NCI-H2171 treated with DMSO at 0.1 percent for 48 hours (cell line): ENCODE measurements at regions not wholly inside any gene's neighbourhood (a gene's known extent, or its start where the extent isn't known, plus 50 kb on each side); places are given as distances from the start of the nearest gene placed in this dataset.
A peak's percentile ranks its signal among the peaks of the same experiment; 100 is the strongest.

ENCODE experiments used
- DNase-seq: peaks from one replicate; lab custom pipeline; 2025; lab: John Stamatoyannopoulos, UW

- DNase-seq, result no peak
These were observed 246.4 kb downstream of the ACTL7B start for GRCh38 chr9:108609227-108609896.

- DNase-seq, result no peak
These were observed 248.2 kb downstream of the ACTL7B start for GRCh38 chr9:108607607-108608006.

DNA sequence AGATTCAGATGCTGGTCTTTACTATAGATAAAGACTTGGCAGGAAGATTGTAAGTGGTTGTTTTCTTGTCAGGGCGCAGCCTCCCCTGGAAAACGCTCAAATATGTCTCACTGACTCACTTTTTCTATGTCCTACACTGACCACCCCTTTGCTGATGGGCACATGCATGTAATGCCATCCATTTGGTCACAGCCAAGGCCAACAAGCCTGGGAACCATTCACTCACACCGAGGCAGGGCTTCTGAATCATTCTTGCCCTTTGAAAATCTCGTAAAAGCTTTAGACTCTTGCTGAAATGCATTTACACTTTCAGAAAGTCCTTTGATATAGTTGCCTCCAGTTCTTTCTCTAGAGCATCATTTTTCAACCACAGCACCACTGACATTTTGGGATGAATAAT, 249.4 kb downstream of the ACTL7B start:
- DNase-seq, result no peak

GRCh38 chr9:108603141-108603540, 252.6 kb downstream of the ACTL7B start:
- peak; percentile 49 for DNase-seq

DNA sequence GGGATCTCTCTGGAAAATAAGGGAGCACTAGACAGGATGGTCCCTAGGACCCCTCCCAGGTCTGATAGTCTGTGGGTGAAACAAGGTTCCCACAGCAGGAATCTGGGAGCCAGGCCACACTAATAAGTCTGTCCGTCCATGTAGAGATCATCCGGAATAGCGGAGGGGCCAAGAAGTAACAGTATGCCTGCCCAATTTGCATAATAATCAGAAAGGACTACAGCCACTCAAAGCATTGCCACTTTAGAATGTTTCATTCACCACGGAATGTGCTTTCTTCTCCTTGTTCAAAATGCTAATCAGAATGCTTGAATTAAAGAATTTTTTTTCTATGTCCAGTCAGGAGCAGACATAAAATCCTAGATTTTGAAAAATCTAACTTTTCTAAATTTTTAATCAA, 254.9 kb downstream of the ACTL7B start:
- DNase-seq, result no peak

GRCh38 chr9:108599571-108599970, 256.2 kb downstream of the ACTL7B start:
- no peak for DNase-seq

- DNase-seq, result no peak
These were observed 264.7 kb downstream of the ACTL7B start for GRCh38 chr9:108591121-108591520.

- no peak for DNase-seq
These were observed 267.5 kb downstream of the ACTL7B start for GRCh38 chr9:108588246-108588645.

DNA sequence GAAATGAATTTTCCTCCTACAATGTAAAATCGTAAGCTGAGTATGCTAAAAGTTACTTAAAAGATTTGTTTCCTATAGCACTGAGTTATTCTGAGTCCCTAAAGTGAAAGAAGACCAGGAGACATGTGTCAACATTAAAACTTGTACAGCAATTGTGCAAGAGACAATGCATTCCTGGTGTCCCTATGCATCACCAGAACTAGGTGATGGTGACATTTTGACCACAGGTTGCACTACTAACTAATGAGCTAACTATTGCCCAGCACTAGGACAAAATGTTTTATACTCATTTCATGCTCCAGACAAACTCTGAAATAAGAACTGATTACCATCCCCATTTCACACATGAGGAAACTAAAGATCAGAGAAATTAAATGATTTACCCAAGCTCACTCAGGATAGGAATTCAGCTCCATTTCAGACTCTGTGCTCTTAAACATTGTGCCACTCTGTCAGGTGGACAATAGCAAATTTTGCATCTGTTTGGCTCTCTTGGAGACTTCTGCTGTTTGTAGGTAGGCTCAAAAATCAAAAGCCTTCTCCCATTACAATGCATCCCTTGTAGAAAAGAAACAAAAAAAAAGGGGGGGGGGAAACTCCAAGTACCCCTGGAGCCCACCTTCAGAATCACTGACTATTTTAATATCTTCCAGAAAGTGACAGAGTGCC, 269.2 kb downstream of the ACTL7B start:
- DNase-seq, result no peak

DNA sequence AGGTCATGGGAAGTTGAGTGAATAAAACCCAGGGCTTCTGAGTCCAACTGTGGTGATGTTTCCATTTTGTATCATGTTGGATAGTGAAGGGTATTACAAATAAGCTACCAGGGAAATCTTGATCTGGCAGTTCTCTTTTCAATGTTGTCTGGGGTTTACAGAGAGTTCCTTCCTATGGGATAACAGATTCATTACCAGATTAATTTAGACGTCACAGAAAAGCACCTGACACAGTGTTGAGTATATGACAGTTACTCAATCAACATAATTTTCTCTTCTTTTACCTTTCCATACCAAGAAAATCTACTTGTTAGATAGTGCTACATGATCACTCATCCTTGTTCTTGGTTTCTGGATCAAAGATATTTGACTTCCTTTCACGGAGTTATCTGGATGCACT, 270.9 kb downstream of the ACTL7B start:
- no peak for DNase-seq

GRCh38 chr9:108582726-108583125, 273.1 kb downstream of the ACTL7B start:
- DNase-seq, result no peak

GRCh38 chr9:108579757-108580439, 275.9 kb downstream of the ACTL7B start:
- no peak for DNase-seq

DNA sequence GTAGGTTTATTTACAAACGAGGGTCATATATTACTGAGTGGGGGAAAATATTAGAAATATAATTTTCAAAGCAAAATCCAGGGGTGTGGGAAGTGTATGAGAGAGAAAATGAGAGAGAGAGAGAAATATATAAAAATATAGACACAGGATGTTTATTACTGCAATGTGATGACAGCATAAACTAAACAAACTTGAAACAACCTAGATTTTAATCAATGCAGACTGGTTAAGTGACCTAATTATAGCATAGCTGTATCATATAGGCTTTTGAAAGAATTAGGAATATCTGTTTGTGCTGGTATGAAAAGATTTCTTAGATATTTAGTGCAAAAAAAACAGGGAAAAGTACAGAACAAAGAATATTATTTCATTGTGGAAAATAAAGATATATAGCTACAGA, 280.5 kb downstream of the ACTL7B start:
- DNase-seq, result no peak

GRCh38 chr9:108569624-108570023, 286.2 kb downstream of the ACTL7B start:
- DNase-seq, result no peak

- DNase-seq, result no peak
These were observed 287.7 kb downstream of the ACTL7B start for GRCh38 chr9:108568093-108568492.

- no peak for DNase-seq
These were observed 288.2 kb downstream of the ACTL7B start for GRCh38 chr9:108567571-108567970.

DNA sequence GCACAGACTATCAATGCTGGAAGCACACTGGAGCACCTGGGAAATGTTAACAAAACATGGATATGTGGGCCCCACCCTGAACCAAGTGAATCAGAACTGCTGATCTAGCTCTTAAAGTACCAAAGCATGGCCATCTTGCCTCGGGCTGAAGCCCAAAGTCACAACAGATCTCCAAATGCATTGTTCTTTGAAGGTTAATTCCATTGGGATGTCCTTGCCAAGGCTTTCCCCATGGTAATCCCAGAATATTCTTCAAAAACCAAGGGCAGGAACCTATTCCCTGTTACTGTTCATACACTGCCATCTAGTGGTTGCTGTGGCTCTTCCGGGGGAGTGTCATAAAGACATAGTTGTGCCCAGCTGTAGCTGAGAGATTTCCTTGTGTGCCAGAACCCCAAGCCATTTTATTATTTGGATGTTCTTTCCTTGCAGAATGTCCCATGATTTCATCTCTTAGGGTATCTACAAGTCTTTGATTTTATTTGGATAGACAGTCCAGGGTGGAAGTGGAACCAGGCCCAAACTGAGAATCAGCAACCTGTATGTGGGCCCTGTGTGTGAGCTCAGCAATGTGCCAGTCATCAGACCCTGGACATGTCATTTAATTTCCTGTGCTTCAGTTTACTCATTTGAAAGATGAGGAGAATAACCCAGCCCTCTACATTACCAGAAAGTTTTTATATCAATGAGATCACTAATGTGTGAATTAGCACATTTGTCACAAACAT, 290.0 kb downstream of the ACTL7B start:
- DNase-seq, result peak; percentile 87

- DNase-seq, result no peak
These were observed 293.6 kb downstream of the ACTL7B start for GRCh38 chr9:108562176-108562575.

- no peak for DNase-seq
These were observed 296.4 kb downstream of the ACTL7B start for GRCh38 chr9:108559432-108559831.

DNA sequence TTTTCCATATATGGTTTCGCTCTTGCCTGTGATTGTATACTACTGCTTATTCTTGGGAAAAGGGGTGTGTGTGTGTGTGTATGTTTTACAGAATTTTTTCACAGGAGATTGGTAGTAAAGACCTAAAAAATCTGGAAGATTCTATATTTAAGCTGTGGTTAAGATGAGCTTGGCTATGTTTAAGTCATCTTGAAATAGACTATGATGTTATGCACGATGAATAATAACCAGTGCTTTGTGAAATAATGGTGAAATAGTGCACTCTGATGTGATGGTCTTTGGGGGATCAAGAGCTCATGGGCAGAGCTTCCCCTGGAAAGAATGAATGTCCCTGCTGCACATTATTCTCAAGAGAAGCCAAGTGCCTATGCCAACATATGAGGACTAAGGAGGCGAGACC, 301.0 kb downstream of the ACTL7B start:
- no peak for DNase-seq

GRCh38 chr9:108553111-108553635, 302.6 kb downstream of the ACTL7B start:
- no peak for DNase-seq

DNA sequence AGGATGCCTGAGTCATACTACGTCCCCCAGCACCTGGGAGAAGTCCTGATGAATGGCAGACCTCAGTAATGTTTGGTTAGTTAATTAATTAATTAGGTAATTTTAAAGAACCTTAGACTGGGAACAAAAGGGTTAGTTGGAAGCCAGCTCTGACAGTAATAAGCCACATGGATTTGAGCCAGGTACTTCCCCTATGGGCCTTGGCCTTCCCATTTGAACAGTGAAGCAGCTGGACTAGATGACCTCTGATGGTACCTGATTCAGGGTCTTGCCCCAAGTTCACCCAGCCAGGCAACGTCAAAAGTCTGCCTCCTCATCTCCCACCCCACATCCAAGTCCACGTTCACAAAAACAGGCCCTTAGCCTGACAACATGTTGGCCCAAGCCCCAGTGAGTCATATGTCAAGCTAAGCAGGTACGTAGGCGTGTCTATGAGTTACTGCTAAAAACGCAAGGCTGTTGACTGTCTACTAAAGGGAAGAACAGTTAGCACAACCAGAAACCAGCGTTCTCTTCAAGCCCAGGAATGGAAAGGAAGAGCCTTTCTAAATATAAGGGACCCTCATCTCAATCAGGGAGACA, 303.2 kb downstream of the ACTL7B start:
- no peak for DNase-seq
